ENCODE measurements at regions not wholly inside any gene's neighbourhood (a gene's known extent, or its start where the extent isn't known, plus 50 kb on each side); places are given as distances from the start of the nearest gene placed in this dataset.

GRCh38 chr9:31744589-31744988 is 639.9 kb upstream of the ACO1 start:
- Histone ChIP-seq H3K23ac (ENCODE audit: insufficient read length, low read depth, low read length) (no peak overlapping the region), H3K4me2 (ENCODE audit: insufficient read depth, insufficient read length, low read length) (no peak overlapping the region), H2BK12ac (ENCODE audit: insufficient read length, low read depth, low read length) (no peak overlapping the region), H3K79me2 (ENCODE audit: insufficient read depth, low read length) (no peaks in the 10 kb centered on the region), H3K27me3 (ENCODE audit: insufficient read depth, low read length) (no peaks in the 10 kb centered on the region), H3K56ac (ENCODE audit: insufficient read length, low read depth, low read length) (no peak overlapping the region), H2BK15ac (ENCODE audit: low read depth, low read length) (no peak overlapping the region), H2AFZ (ENCODE audit: low read length) (no peak overlapping the region), H3K18ac (ENCODE audit: insufficient read length, low read depth, low read length) (no peak overlapping the region), H3K4me1 (ENCODE audit: insufficient read depth, low read length) (no peaks in the 10 kb centered on the region), H2AK5ac (ENCODE audit: insufficient read length, low read length) (no peak overlapping the region), H4K5ac (ENCODE audit: insufficient read length, low read depth, low read length) (no peak overlapping the region), H2BK120ac (ENCODE audit: low read depth, low read length, poor library complexity, severe bottlenecking) (no peak overlapping the region), H3K23me2 (ENCODE audit: insufficient read length, low read depth, low read length, poor library complexity, severe bottlenecking) (no peaks in the 10 kb centered on the region), H4K20me1 (ENCODE audit: control insufficient read depth, insufficient read depth, insufficient read length) (no peaks in the 10 kb centered on the region), H3K27ac (ENCODE audit: insufficient read length, low read depth, low read length) (no peak overlapping the region), H3K79me1 (ENCODE audit: insufficient read depth, low read depth, low read length, poor library complexity, severe bottlenecking) (no peaks in the 10 kb centered on the region), H4K8ac (replicated peaks; ENCODE audit: insufficient read length, low read depth, low read length) (no peak overlapping the region), H4K91ac (ENCODE audit: insufficient read length, low read depth, low read length) (no peak overlapping the region), H3K14ac (ENCODE audit: insufficient read depth, low read length) (no peak overlapping the region), H2BK5ac (ENCODE audit: insufficient read length, low read length) (no peak overlapping the region), H3K4ac (ENCODE audit: low read depth, low read length) (no peak overlapping the region), H3K9ac (ENCODE audit: extremely low read depth, insufficient read length, low read length) (no peak overlapping the region), H2BK20ac (ENCODE audit: low read depth, low read length, poor library complexity, severe bottlenecking) (no peak overlapping the region), H3K9me3 (ENCODE audit: control insufficient read depth, low read depth, low read length) (no peaks in the 10 kb centered on the region), H3T11ph (ENCODE audit: low read length) (no peak overlapping the region)
- Mint-ChIP-seq H3K27me3 (ENCODE audit: low read depth) (peaks cover 5% of the 10 kb centered on the region; the same call in 1 of the 2 replicates), H3K4me1 (no peaks in the 10 kb centered on the region), H3K36me3 (ENCODE audit: insufficient read depth in 1 of 3, low read depth in 3 of 3) (no peaks in the 10 kb centered on the region), H3K9me3 (no peaks in the 10 kb centered on the region; a peak in 1 of 5 replicates), H3K27ac (no peak overlapping the region), H3K4me3 (no peak overlapping the region)
- no peak for TF ChIP-seq CTCF (conservative IDR thresholded peaks at IDR 0.05)
- no peak for DNase-seq
- WGBS (ENCODE audit: extremely low coverage, insufficient read length, low lambda C conversion rate), result no CpG with 5 or more reads among the region's 3 CpGs

Data from H9 (cell line).